Loucy (cell line): ENCODE measurements at regions not wholly inside any gene's neighbourhood (a gene's known extent, or its start where the extent isn't known, plus 50 kb on each side); places are given as distances from the start of the nearest gene placed in this dataset.

Experiments
- H2AFZ ChIP-seq: fragments of 200-600 bp; sonication (generic); 2 replicates; pipeline ENCODE4 v1.6.0; 2016; ENCODE audit warnings: antibody characterized with exemption, mild to moderate bottlenecking, low read length, moderate library complexity
- H3F3A ChIP-seq: fragments of 200-600 bp; 2 replicates; pipeline ENCODE4 v1.6.0; 2016; ENCODE audit warnings: antibody characterized with exemption, low read depth, mild to moderate bottlenecking
- H3K27me3 ChIP-seq: fragments of 200-600 bp; sonication (generic); 2 replicates; pipeline ENCODE4 v1.6.1; 2014; ENCODE audit warnings: low read length, mild to moderate bottlenecking; ENCODE audit not compliant: insufficient read depth, poor library complexity, severe bottlenecking
- H3K36me3 ChIP-seq: fragments of 200-600 bp; sonication (generic); 2 replicates; pipeline ENCODE4 v1.6.1; 2016; ENCODE audit warnings: low read length; ENCODE audit not compliant: insufficient read depth
- H3K4me1 ChIP-seq: fragments of 200-600 bp; sonication (generic); 2 replicates; pipeline ENCODE4 v1.5.1; 2014; ENCODE audit warnings: low read length, mild to moderate bottlenecking; ENCODE audit not compliant: insufficient read depth, poor library complexity, severe bottlenecking
- H3K4me2 ChIP-seq: fragments of 200-600 bp; sonication (generic); 2 replicates; pipeline ENCODE4 v1.6.0; 2014; ENCODE audit warnings: antibody characterized with exemption, low read length, low read depth, mild to moderate bottlenecking; ENCODE audit not compliant: poor library complexity, severe bottlenecking
- H3K4me3 ChIP-seq: fragments of 200-600 bp; sonication (generic); 2 replicates; pipeline ENCODE4 v1.5.1; 2014; ENCODE audit warnings: low read length, mild to moderate bottlenecking, mixed read lengths; ENCODE audit not compliant: poor library complexity, severe bottlenecking
- H3K79me2 ChIP-seq: fragments of 200-600 bp; sonication (generic); 2 replicates; pipeline ENCODE4 v1.6.1; 2014; ENCODE audit warnings: low read length; ENCODE audit not compliant: insufficient read depth
- H3K9ac ChIP-seq: fragments of 200-600 bp; sonication (generic); 2 replicates; pipeline ENCODE4 v1.6.0; 2014; ENCODE audit warnings: mild to moderate bottlenecking, low read depth, low read length, moderate library complexity; ENCODE audit not compliant: poor library complexity, severe bottlenecking
- H3K9me2 ChIP-seq: fragments of 200-600 bp; sonication (generic); replicated peaks from 2 replicates; pipeline ENCODE4 v1.6.1; 2016; ENCODE audit warnings: low read depth, low read length, mixed read lengths
- H3K9me3 ChIP-seq: fragments of 200-600 bp; sonication (generic); 2 replicates; pipeline ENCODE4 v1.6.1; 2014; ENCODE audit warnings: mild to moderate bottlenecking, antibody characterized with exemption, low read length, low read depth; ENCODE audit not compliant: insufficient read depth
- H4K20me1 ChIP-seq: fragments of 200-600 bp; sonication (generic); 2 replicates; pipeline ENCODE4 v1.6.0; 2014; ENCODE audit warnings: antibody characterized with exemption, low read length, mild to moderate bottlenecking; ENCODE audit not compliant: insufficient read depth, poor library complexity, severe bottlenecking
- CTCF ChIP-seq: fragments of 200-600 bp; sonication (generic); conservative IDR thresholded peaks from 2 replicates; pipeline ENCODE4 v1.5.1; 2014; ENCODE audit warnings: mild to moderate bottlenecking, antibody characterized with exemption, low read length
- EZH2phosphoT487 ChIP-seq: fragments of 200-600 bp; IDR thresholded peaks from 2 replicates; pipeline ENCODE4 v1.6.1; 2018; ENCODE audit warnings: antibody characterized with exemption, mild to moderate bottlenecking, moderate library complexity, borderline replicate concordance

GRCh38 chr4:137627739-137628460 is 95.6 kb upstream of the PCDH18 start:
- Histone ChIP-seq H3K36me3 (no peaks in the 10 kb centered on the region), H3K9me2 (no peaks in the 10 kb centered on the region), H3K27me3 (no peaks in the 10 kb centered on the region), H2AFZ (no peak overlapping the region), H3K79me2 (no peaks in the 10 kb centered on the region), H3F3A (no peaks in the 10 kb centered on the region), H4K20me1 (no peaks in the 10 kb centered on the region), H3K9me3 (no peaks in the 10 kb centered on the region), H3K4me3 (no peak overlapping the region), H3K9ac (no peak overlapping the region), H3K4me2 (no peak overlapping the region), H3K4me1 (peaks cover 4% of the 10 kb centered on the region)
- TF ChIP-seq EZH2phosphoT487 (no peak), CTCF (no peak)

GRCh38 chr4:137626942-137627738 is 94.8 kb upstream of the PCDH18 start:
- Histone ChIP-seq H3K4me3 (no peak overlapping the region), H3K27me3 (no peaks in the 10 kb centered on the region), H4K20me1 (no peaks in the 10 kb centered on the region), H3K9me3 (no peaks in the 10 kb centered on the region), H3K9me2 (no peaks in the 10 kb centered on the region), H3K9ac (no peak overlapping the region), H3F3A (no peaks in the 10 kb centered on the region), H3K79me2 (no peaks in the 10 kb centered on the region), H3K36me3 (no peaks in the 10 kb centered on the region), H3K4me1 (peaks cover 5% of the 10 kb centered on the region), H3K4me2 (no peak overlapping the region), H2AFZ (no peak overlapping the region)
- TF ChIP-seq EZH2phosphoT487 (no peak), CTCF (no peak)

- H3K4me3 ChIP-seq, result no peak overlapping the region
- H3K9me2 ChIP-seq, result no peaks in the 10 kb centered on the region
- no peaks in the 10 kb centered on the region for H3F3A ChIP-seq
- no peaks in the 10 kb centered on the region for H3K9me3 ChIP-seq
- no peaks in the 10 kb centered on the region for H3K79me2 ChIP-seq
- no peaks in the 10 kb centered on the region for H4K20me1 ChIP-seq
- TF ChIP-seq CTCF (no peak), EZH2phosphoT487 (no peak)
- H2AFZ ChIP-seq, result peak overlapping the region; percentile 72
- H3K36me3 ChIP-seq, result no peaks in the 10 kb centered on the region
- no peak overlapping the region for H3K9ac ChIP-seq
- H3K27me3 ChIP-seq, result no peaks in the 10 kb centered on the region
- peaks cover 5% of the 10 kb centered on the region for H3K4me1 ChIP-seq
- H3K4me2 ChIP-seq, result no peak overlapping the region
Observed at GRCh38 chr4:137623013-137623412, 90.7 kb upstream of the PCDH18 start.
